Fibroblast of lung (primary cell): ENCODE measurements at regions not wholly inside any gene's neighbourhood (a gene's known extent, or its start where the extent isn't known, plus 50 kb on each side); places are given as distances from the start of the nearest gene placed in this dataset.

Experiments
- DNase-seq, 2 donors: peaks; one replicate each; pipeline versions ENCODE4 v3.0.0 to v3.0.0-alpha.2; 2010; ENCODE audit warnings: low read depth in 2 of 2
- H2AFZ ChIP-seq: 2 replicates; pipeline ENCODE4 v1.5.1; 2012; ENCODE audit warnings: low read length, control low read depth, inconsistent platforms
- H3K27ac ChIP-seq: 2 replicates; pipeline ENCODE4 v1.5.1; 2011; ENCODE audit warnings: low read length, control low read depth; ENCODE audit not compliant: insufficient read depth
- H3K27me3 ChIP-seq: 2 replicates; pipeline ENCODE4 v1.5.1; 2011; ENCODE audit warnings: mild to moderate bottlenecking, low read length; ENCODE audit not compliant: control insufficient read depth, insufficient read depth
- H3K36me3 ChIP-seq: 2 replicates; pipeline ENCODE4 v1.5.1; 2011; ENCODE audit warnings: low read length; ENCODE audit not compliant: control insufficient read depth, insufficient read depth
- H3K4me1 ChIP-seq: 2 replicates; pipeline ENCODE4 v1.5.1; 2011; ENCODE audit warnings: low read length; ENCODE audit not compliant: control insufficient read depth, insufficient read depth; ENCODE audit errors: extremely low read depth
- H3K4me2 ChIP-seq: 2 replicates; pipeline ENCODE4 v1.5.1; 2011; ENCODE audit warnings: low read length, control low read depth; ENCODE audit not compliant: insufficient read depth; ENCODE audit errors: extremely low read depth
- H3K4me3 ChIP-seq, 4 experiments: fragments of 200-600 bp in 1 of 4; sonication (generic) in 1 of 4; replicated peaks in 1 of 4; 2 replicates each; pipeline ENCODE4 v1.5.1; 2011 to 2016; ENCODE audit warnings: low read length in 4 of 4, low read depth in 3 of 4, mild to moderate bottlenecking in 3 of 4, control low read depth in 2 of 4, inconsistent platforms in 1 of 4, mixed read lengths in 1 of 4; ENCODE audit not compliant: insufficient read depth in 1 of 4; ENCODE audit errors: control extremely low read depth in 1 of 4
- H3K79me2 ChIP-seq: 2 replicates; pipeline ENCODE4 v1.5.1; 2012; ENCODE audit warnings: mild to moderate bottlenecking, low read length, inconsistent platforms; ENCODE audit not compliant: control insufficient read depth, insufficient read depth
- H3K9ac ChIP-seq: 2 replicates; pipeline ENCODE4 v1.5.1; 2011; ENCODE audit warnings: mild to moderate bottlenecking, low read length, control low read depth; ENCODE audit not compliant: insufficient read depth
- H3K9me3 ChIP-seq: 2 replicates; pipeline ENCODE4 v1.5.1; 2012; ENCODE audit warnings: low read depth, low read length; ENCODE audit not compliant: control insufficient read depth, insufficient read depth
- H4K20me1 ChIP-seq: 2 replicates; pipeline ENCODE4 v1.5.1; 2011; ENCODE audit warnings: low read length; ENCODE audit not compliant: control insufficient read depth, insufficient read depth; ENCODE audit errors: extremely low read depth
- CTCF ChIP-seq, 2 donors: IDR thresholded peaks in 1 of 2; conservative IDR thresholded peaks in 1 of 2; 1 replicate in 1 of 2; 2 replicates in 1 of 2; pipeline ENCODE4 v1.5.1; 2011 to 2012; ENCODE audit warnings: low read length in 2 of 2, control low read depth in 1 of 2, inconsistent platforms in 1 of 2, low read depth in 1 of 2, mild to moderate bottlenecking in 1 of 2
- EZH2 ChIP-seq: IDR thresholded peaks from 2 replicates; pipeline ENCODE4 v1.5.1; 2012; ENCODE audit warnings: low read length, control low read depth, mild to moderate bottlenecking; ENCODE audit errors: missing control alignments

DNA sequence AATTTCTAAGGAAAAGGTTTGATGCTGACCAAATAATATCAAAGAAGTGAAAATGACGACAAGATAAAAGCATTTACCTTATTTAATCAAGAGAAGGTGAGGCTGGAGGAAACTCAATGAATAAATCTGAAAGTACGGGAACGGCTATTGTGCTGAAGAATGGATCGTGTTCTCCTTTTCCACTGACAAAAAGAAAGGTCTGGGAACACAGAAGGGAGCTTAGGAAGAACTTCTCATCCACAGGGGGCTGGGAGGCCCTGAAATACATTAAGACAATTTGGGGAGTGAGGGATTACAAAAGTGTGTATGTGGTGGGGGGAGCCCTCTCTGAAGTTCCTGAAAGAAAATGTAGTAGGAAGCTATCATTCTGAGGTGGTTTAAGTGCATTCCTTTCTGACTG lies 582.3 kb downstream of the SLC4A3 start:
- Histone ChIP-seq H3K27me3 (no peaks in the 10 kb centered on the region), H3K9ac (no peak overlapping the region), H3K36me3 (no peaks in the 10 kb centered on the region), H3K27ac (no peak overlapping the region), H4K20me1 (no peaks in the 10 kb centered on the region), H3K4me1 (no peaks in the 10 kb centered on the region), H3K79me2 (no peaks in the 10 kb centered on the region), H2AFZ (no peak overlapping the region), H3K9me3 (no peaks in the 10 kb centered on the region), H3K4me3 (no peak overlapping the region), H3K4me2 (no peak overlapping the region)
- no peak for DNase-seq
- no peak for TF ChIP-seq CTCF (conservative IDR thresholded peaks at IDR 0.05 in 1 of 2, IDR thresholded peaks at IDR 0.05 in 1 of 2; ENCODE audit: low read depth in 1 of 2, low read length in 2 of 2)
- TF ChIP-seq EZH2 = no peak

DNA sequence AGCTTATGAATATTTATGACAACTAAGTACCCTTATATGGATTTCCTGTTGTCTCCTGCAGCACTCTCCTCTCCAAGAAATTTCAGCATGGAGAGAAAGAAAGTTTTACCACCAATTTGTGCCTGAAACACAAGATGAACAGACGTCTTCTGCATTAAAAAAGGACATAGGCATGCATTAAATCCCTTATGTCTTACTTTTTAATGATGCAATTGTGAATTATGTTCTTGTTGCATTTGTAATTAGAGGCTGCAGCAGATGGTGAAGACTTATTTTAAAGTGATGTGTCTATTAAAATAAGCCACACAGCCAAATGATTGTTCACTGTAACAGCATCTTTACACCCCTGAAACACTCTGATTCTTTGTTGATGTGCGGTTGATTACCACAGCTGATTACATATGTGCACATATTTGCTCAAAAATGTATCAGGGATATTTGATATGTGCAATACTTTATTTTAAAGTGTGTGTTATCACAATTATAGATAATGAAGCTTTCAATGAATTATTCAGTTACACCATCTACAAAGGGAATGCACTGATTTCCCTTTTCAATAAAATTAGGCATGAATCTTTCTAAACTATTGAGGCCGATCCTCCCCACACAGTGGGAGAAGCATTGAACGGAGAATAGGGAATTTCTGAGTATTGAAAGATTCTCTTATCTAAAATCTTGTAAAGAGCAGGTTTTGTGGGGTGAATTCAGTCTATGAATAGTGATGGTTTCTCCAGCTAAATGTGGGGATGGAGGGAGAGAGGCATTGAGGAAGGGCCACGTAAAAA lies 585.1 kb downstream of the SLC4A3 start:
- no peak overlapping the region for H3K4me3 ChIP-seq
- no peak overlapping the region for H3K4me2 ChIP-seq
- TF ChIP-seq CTCF (conservative IDR thresholded peaks at IDR 0.05 in 1 of 2, IDR thresholded peaks at IDR 0.05 in 1 of 2; ENCODE audit: low read depth in 1 of 2, low read length in 2 of 2) = no peak
- no peak for TF ChIP-seq EZH2
- no peaks in the 10 kb centered on the region for H3K27me3 ChIP-seq
- H3K9ac ChIP-seq = no peak overlapping the region
- H3K27ac ChIP-seq = no peak overlapping the region
- H2AFZ ChIP-seq = no peak overlapping the region
- no peaks in the 10 kb centered on the region for H4K20me1 ChIP-seq
- H3K36me3 ChIP-seq = no peaks in the 10 kb centered on the region
- H3K4me1 ChIP-seq = no peaks in the 10 kb centered on the region
- no peak for DNase-seq
- H3K9me3 ChIP-seq = no peaks in the 10 kb centered on the region
- H3K79me2 ChIP-seq = no peaks in the 10 kb centered on the region

GRCh38 chr2:220215785-220216184 lies 588.4 kb downstream of the SLC4A3 start:
- Histone ChIP-seq H4K20me1 (no peaks in the 10 kb centered on the region), H3K4me3 (no peak overlapping the region), H3K27ac (no peak overlapping the region), H3K9me3 (no peaks in the 10 kb centered on the region), H2AFZ (no peak overlapping the region), H3K9ac (no peak overlapping the region), H3K27me3 (no peaks in the 10 kb centered on the region), H3K4me1 (no peaks in the 10 kb centered on the region), H3K36me3 (no peaks in the 10 kb centered on the region), H3K79me2 (no peaks in the 10 kb centered on the region), H3K4me2 (no peak overlapping the region)
- TF ChIP-seq CTCF (conservative IDR thresholded peaks at IDR 0.05 in 1 of 2, IDR thresholded peaks at IDR 0.05 in 1 of 2; ENCODE audit: low read depth in 1 of 2, low read length in 2 of 2) (no peak), EZH2 (no peak)
- DNase-seq = no peak
